ENCODE measurements at regions not wholly inside any gene's neighbourhood (a gene's known extent, or its start where the extent isn't known, plus 50 kb on each side); places are given as distances from the start of the nearest gene placed in this dataset.

GRCh38 chrX:38882894-38883626, 81.8 kb downstream of the MID1IP1 start:
- TF ChIP-seq CTCF (optimal IDR thresholded peaks at IDR 0.05 in 1 of 3, IDR thresholded peaks at IDR 0.05 in 1 of 3, conservative IDR thresholded peaks at IDR 0.05 in 1 of 3; ENCODE audit: extremely low read depth in 1 of 3, insufficient read depth in 2 of 3, low read length in 3 of 3) = no peak
- no peak for TF ChIP-seq EZH2 (IDR thresholded peaks at IDR 0.05; ENCODE audit: low read length)

All from keratinocyte (primary cell).